GM12878 (cell line): ENCODE measurements at regions not wholly inside any gene's neighbourhood (a gene's known extent, or its start where the extent isn't known, plus 50 kb on each side); places are given as distances from the start of the nearest gene placed in this dataset.

Experiments
- ATAC-seq: fragments of 200-7000 bp; cut with Tn5 transposase; 3 replicates; pipeline ENCODE4 v1.9.1; 2020; ENCODE audit warnings: mild to moderate bottlenecking, moderate library complexity
- BruUV-seq: library from RNA; stranded (reverse); fragments of 400-500 nt; replicated peaks from 2 replicates; lab custom pipeline; 2021; lab: Mats Ljungman, UMichigan
- CTCF ChIA-PET: fragments of 300-600 bp; sonication (Branson Sonifier 250); formaldehyde crosslinking; extraction: SDS; loops from one replicate; lab custom pipeline; 2021; ENCODE audit warnings: inconsistent platforms; lab: Yijun Ruan, JAX
- POLR2A ChIA-PET: fragments of 350-600 bp; formaldehyde crosslinking; extraction: SDS; loops from one replicate; lab custom pipeline; 2021; ENCODE audit warnings: inconsistent platforms; lab: Charles Lee
- RAD21 ChIA-PET: fragments of 300-600 bp; sonication (Branson Sonifier 250); formaldehyde crosslinking; loops from one replicate; lab custom pipeline; 2023; ENCODE audit warnings: antibody characterized with exemption; ENCODE audit not compliant: unreplicated experiment; lab: Charles Lee
- SMC1A ChIA-PET: fragments of 300-600 bp; sonication (Branson Sonifier 250); formaldehyde crosslinking; loops from one replicate; lab custom pipeline; 2023; ENCODE audit not compliant: unreplicated experiment, uncharacterized antibody; lab: Charles Lee
- DNase-seq: peaks from one replicate; pipeline ENCODE4 v3.0.0-alpha.2; 2011; ENCODE audit warnings: low read depth, low spot score
- FAIRE-seq: peaks from 3 replicates; lab custom pipeline; 2011; peaks lifted over from hg19 to GRCh38; lab: Jason Lieb, UNC
- H2AFZ ChIP-seq: 2 replicates; pipeline ENCODE4 v1.6.0; 2011; ENCODE audit warnings: low read depth, low read length, control low read depth; ENCODE audit not compliant: control insufficient read depth
- H3K27ac ChIP-seq: 2 replicates; pipeline ENCODE4 v1.5.1; 2011; ENCODE audit warnings: control low read depth; ENCODE audit not compliant: control insufficient read depth, insufficient read depth
- H3K27me3 ChIP-seq, 2 experiments: replicated peaks in 1 of 2; 2 replicates each; pipeline versions ENCODE4 v1.6.0 to v1.6.1; 2011; ENCODE audit warnings: low read length in 1 of 2; ENCODE audit not compliant: control insufficient read depth in 2 of 2, insufficient read depth in 2 of 2
- H3K36me3 ChIP-seq, 2 experiments: 2 replicates each; pipeline ENCODE4 v1.5.1; 2011; ENCODE audit warnings: low read length in 1 of 2; ENCODE audit not compliant: control insufficient read depth in 2 of 2, insufficient read depth in 2 of 2
- H3K4me1 ChIP-seq: 2 replicates; pipeline ENCODE4 v1.6.1; 2011; ENCODE audit warnings: mild to moderate bottlenecking, low read length, moderate library complexity, mixed read lengths; ENCODE audit not compliant: control insufficient read depth, insufficient read depth
- H3K4me2 ChIP-seq: 2 replicates; pipeline ENCODE4 v1.6.0; 2011; ENCODE audit warnings: control low read depth; ENCODE audit not compliant: control insufficient read depth, insufficient read depth
- H3K4me3 ChIP-seq: fragments of 200-600 bp; sonication (generic); 2 replicates; pipeline ENCODE4 v1.5.1; 2016
- H3K79me2 ChIP-seq: 2 replicates; pipeline ENCODE4 v1.6.0; 2011; ENCODE audit warnings: low read length; ENCODE audit not compliant: control insufficient read depth, insufficient read depth
- H3K9ac ChIP-seq: 2 replicates; pipeline ENCODE4 v1.8.0; 2011; ENCODE audit warnings: low read length, control low read depth, mixed read lengths; ENCODE audit not compliant: control insufficient read depth, insufficient read depth
- H3K9me3 ChIP-seq: replicated peaks from 3 replicates; pipeline ENCODE4 v1.5.1; 2011; ENCODE audit warnings: mild to moderate bottlenecking, low read length; ENCODE audit not compliant: control insufficient read depth, insufficient read depth
- H4K20me1 ChIP-seq: 2 replicates; pipeline ENCODE4 v1.6.0; 2011; ENCODE audit not compliant: control insufficient read depth, insufficient read depth
- BMI1 ChIP-seq: fragments of 450-650 bp; IDR thresholded peaks from 2 replicates; pipeline ENCODE4 v1.6.1; 2016; ENCODE audit warnings: mild to moderate bottlenecking, moderate library complexity, borderline replicate concordance
- CHD4 ChIP-seq: fragments of 200-600 bp; sonication (generic); IDR thresholded peaks from 2 replicates; pipeline ENCODE4 v1.6.1; 2016; ENCODE audit warnings: mild to moderate bottlenecking
- ETV6 ChIP-seq, 2 experiments: fragments of 450-650 bp in 1 of 2; IDR thresholded peaks in 1 of 2; conservative IDR thresholded peaks in 1 of 2; 2 replicates each; pipeline ENCODE4 v1.6.1; 2014; ENCODE audit warnings: antibody characterized with exemption in 1 of 2, borderline replicate concordance in 1 of 2, low read depth in 1 of 2, mild to moderate bottlenecking in 1 of 2, moderate library complexity in 1 of 2
- MYB ChIP-seq: fragments of 150-350 bp; IDR thresholded peaks from 2 replicates; pipeline ENCODE4 v1.6.1; 2014; ENCODE audit warnings: mild to moderate bottlenecking, low read depth, low read length, borderline replicate concordance
- MYC ChIP-seq: IDR thresholded peaks from 2 replicates; pipeline ENCODE4 v1.6.1; 2011; ENCODE audit warnings: mild to moderate bottlenecking, low read length, moderate library complexity, inconsistent platforms; ENCODE audit not compliant: insufficient read depth, insufficient replicate concordance, insufficient read length, severe bottlenecking
- NFYB ChIP-seq: IDR thresholded peaks from 2 replicates; pipeline ENCODE4 v1.6.1; 2011; ENCODE audit warnings: low read depth, mild to moderate bottlenecking, low read length, improper control_type of control experiment, moderate library complexity; ENCODE audit not compliant: insufficient read depth
- SMAD5 ChIP-seq: IDR thresholded peaks from 2 replicates; pipeline ENCODE4 v1.6.1; 2016; ENCODE audit warnings: antibody characterized with exemption, low read depth
- SREBF1 ChIP-seq: IDR thresholded peaks from 2 replicates; pipeline ENCODE4 v1.6.1; 2012; ENCODE audit warnings: mild to moderate bottlenecking, low read length
- SUZ12 ChIP-seq: fragments of 200-600 bp; sonication (generic); IDR thresholded peaks from one replicate; pipeline ENCODE4 v1.6.1; 2018; ENCODE audit warnings: antibody characterized with exemption, mild to moderate bottlenecking; ENCODE audit not compliant: unreplicated experiment
- TAF1 ChIP-seq: IDR thresholded peaks from 2 replicates; pipeline ENCODE4 v1.6.1; 2011; ENCODE audit warnings: mild to moderate bottlenecking, low read depth, low read length, borderline replicate concordance
- ZBTB4 ChIP-seq: fragments of 450-650 bp; formaldehyde crosslinking; IDR thresholded peaks from 2 replicates; pipeline ENCODE4 v1.4.0; 2022; ENCODE audit warnings: mild to moderate bottlenecking, moderate library complexity
- ZNF687 ChIP-seq: fragments of 450-650 bp; IDR thresholded peaks from 2 replicates; pipeline ENCODE4 v1.6.1; 2017; ENCODE audit warnings: mild to moderate bottlenecking, moderate library complexity
- WGBS: methylation state at CpG from one replicate; pipeline ENCODE4 v1.1.6; 2016; ENCODE audit warnings: low lambda C conversion rate; ENCODE audit not compliant: insufficient replicate concordance, insufficient coverage; ENCODE audit errors: missing lambda C conversion rate; 5-methylcytosine and 5-hydroxymethylcytosine counted together
- in situ Hi-C: fragments of 300-500 bp; cut with MboI; formaldehyde crosslinking; loops from 9 replicates; pipeline ENCODE4 v1.14.3; 2018; ENCODE audit warnings: mixed read lengths
- intact Hi-C: fragments of 100-400 bp; cut with micrococcal nuclease; formaldehyde crosslinking; loops from one replicate; pipeline ENCODE4 v1.14.2; 2022; ENCODE audit not compliant: unreplicated experiment
- TF ChIP-seq, protein P1 (sequence below): fragments of 150-350 bp; IDR thresholded peaks from 2 replicates; pipeline ENCODE4 v1.6.1; 2014; ENCODE audit warnings: mild to moderate bottlenecking, low read depth, low read length

- Histone ChIP-seq H3K4me3 (no peak overlapping the region), H3K9me3 (no peaks in the 10 kb centered on the region; the same call in 2 of the 3 replicates), H3K79me2 (no peaks in the 10 kb centered on the region), H4K20me1 (no peaks in the 10 kb centered on the region), H3K36me3 (no peaks in the 10 kb centered on the region), H3K9ac (no peak overlapping the region), H3K4me1 (no peaks in the 10 kb centered on the region), H3K27me3 (no peaks in the 10 kb centered on the region), H3K4me2 (no peak overlapping the region), H2AFZ (no peak overlapping the region), H3K27ac (no peak overlapping the region)
- intact Hi-C loops: no loop called here
- ChIA-PET SMC1A (interaction anchor here (1.0 to 1.7 kb wide), 4 partner anchors 12 to 76 kb away, joined by 3 to 6 read pairs (median 3); no protein-coding TSS in a partner anchor), CTCF (interaction anchor here (1.5 kb wide), 1 partner anchor 21 kb away, joined by 3 read pairs; no protein-coding TSS in a partner anchor), POLR2A (no interaction called here), RAD21 (no interaction called here)
- no peak for FAIRE-seq
- no peak for ATAC-seq
- WGBS: 0% methylated on average over 1 of the region's 1 CpG
- in situ Hi-C loops: no loop called here
- no peak for DNase-seq
- no TSS peak for BruUV-seq
- TF ChIP-seq SREBF1 (no peak), MYC (no peak), ZBTB4 (CRISPR knock-in tag) (no peak), SUZ12 (no peak), ETV6 (conservative IDR thresholded peaks at IDR 0.05 in 1 of 2, IDR thresholded peaks at IDR 0.05 in 1 of 2; ENCODE audit: borderline replicate concordance in 1 of 2, low read depth in 1 of 2) (no peak), TAF1 (no peak), ZNF687 (no peak), NFYB (no peak), CHD4 (no peak), BMI1 (no peak), MYB (no peak), SMAD5 (no peak)
- TF ChIP-seq, protein P1, sequence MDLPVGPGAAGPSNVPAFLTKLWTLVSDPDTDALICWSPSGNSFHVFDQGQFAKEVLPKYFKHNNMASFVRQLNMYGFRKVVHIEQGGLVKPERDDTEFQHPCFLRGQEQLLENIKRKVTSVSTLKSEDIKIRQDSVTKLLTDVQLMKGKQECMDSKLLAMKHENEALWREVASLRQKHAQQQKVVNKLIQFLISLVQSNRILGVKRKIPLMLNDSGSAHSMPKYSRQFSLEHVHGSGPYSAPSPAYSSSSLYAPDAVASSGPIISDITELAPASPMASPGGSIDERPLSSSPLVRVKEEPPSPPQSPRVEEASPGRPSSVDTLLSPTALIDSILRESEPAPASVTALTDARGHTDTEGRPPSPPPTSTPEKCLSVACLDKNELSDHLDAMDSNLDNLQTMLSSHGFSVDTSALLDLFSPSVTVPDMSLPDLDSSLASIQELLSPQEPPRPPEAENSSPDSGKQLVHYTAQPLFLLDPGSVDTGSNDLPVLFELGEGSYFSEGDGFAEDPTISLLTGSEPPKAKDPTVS: no peak
Measured at GRCh38 chr12:91899056-91899455, 246.6 kb downstream of the BTG1 start.
